ENCODE measurements at regions not wholly inside any gene's neighbourhood (a gene's known extent, or its start where the extent isn't known, plus 50 kb on each side); places are given as distances from the start of the nearest gene placed in this dataset.
"Not testable (repeated sequence)": the region's sequence is repeated elsewhere in the genome, so short reads cannot be mapped to it uniquely, and the experiment has no call there.

- DNase-seq (ENCODE audit: low spot score), result no peak
These were observed 66.4 kb upstream of the SESTD1 start for GRCh38 chr2:179331061-179331460.

- no peak for DNase-seq (ENCODE audit: low spot score)
These were observed 57.7 kb upstream of the SESTD1 start for GRCh38 chr2:179322289-179322688.

DNA sequence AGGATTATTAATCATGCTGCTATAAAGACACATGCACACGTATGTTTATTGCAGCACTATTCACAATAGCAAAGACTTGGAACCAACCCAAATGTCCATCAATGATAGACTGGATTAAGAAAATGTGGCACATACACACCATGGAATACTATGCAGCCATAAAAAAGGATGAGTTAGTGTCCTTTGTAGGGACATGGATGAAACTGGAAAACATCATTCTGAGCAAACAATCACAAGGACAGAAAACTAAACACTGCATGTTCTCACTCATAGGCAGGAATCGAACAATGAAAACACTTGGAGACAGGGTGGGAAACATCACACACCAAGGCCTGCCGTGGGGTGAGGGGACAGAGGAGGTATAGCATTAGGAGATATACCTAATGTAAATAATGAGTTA is 56.4 kb upstream of the SESTD1 start:
- DNase-seq (ENCODE audit: low spot score), result not testable (repeated sequence)

GRCh38 chr2:179314729-179315128 is 50.1 kb upstream of the SESTD1 start:
- not testable (repeated sequence) for DNase-seq (ENCODE audit: low spot score)
